ENCODE measurements at regions not wholly inside any gene's neighbourhood (a gene's known extent, or its start where the extent isn't known, plus 50 kb on each side); places are given as distances from the start of the nearest gene placed in this dataset.
"Not testable (repeated sequence)": the region's sequence is repeated elsewhere in the genome, so short reads cannot be mapped to it uniquely, and the experiment has no call there.

GRCh38 chr18:14936313-14936712 is 188.3 kb downstream of the ANKRD30B start:
- Mint-ChIP-seq H3K36me3 (no peaks in the 10 kb centered on the region), H3K4me1 (peaks cover 0 to 2% (median 0%) of the 10 kb centered on the region in 4 donors), H3K4me3 (no peak overlapping the region), H3K27ac (peak overlapping the region in 1 of 3 donors; percentile 77), H3K9me3 (peaks cover 0 to 2% (median 0%) of the 10 kb centered on the region in 7 donors), H3K27me3 (no peaks in the 10 kb centered on the region)
- Histone ChIP-seq H3K9me3 (ENCODE audit: control insufficient read depth in 2 of 2, low read length in 2 of 2) (no peaks in the 10 kb centered on the region), H3K4me1 (ENCODE audit: control insufficient read depth, insufficient read depth, low read length, poor library complexity, severe bottlenecking) (no peaks in the 10 kb centered on the region), H3K27ac (ENCODE audit: insufficient read depth, low read length, poor library complexity, severe bottlenecking) (no peak overlapping the region), H3K27me3 (ENCODE audit: control insufficient read depth, insufficient read depth, low read length) (no peaks in the 10 kb centered on the region), H3K4me3 (ENCODE audit: low read depth, low read length) (no peak overlapping the region), H3K36me3 (ENCODE audit: control insufficient read depth, insufficient read depth, low read length) (no peaks in the 10 kb centered on the region)
- ATAC-seq (ENCODE audit: low read depth in 2 of 2) (no peak), DNase-seq (no peak)

- DNase-seq (no peak), ATAC-seq (ENCODE audit: low read depth in 2 of 2) (no peak)
- Mint-ChIP-seq H3K27me3 (no peaks in the 10 kb centered on the region), H3K4me1 (peaks cover 0 to 2% (median 0%) of the 10 kb centered on the region in 4 donors), H3K27ac (no peak overlapping the region), H3K4me3 (no peak overlapping the region), H3K36me3 (no peaks in the 10 kb centered on the region), H3K9me3 (peaks cover 0 to 2% (median 0%) of the 10 kb centered on the region in 7 donors)
- H3K9me3 ChIP-seq (ENCODE audit: control insufficient read depth in 2 of 2, low read length in 2 of 2), result no peaks in the 10 kb centered on the region
- no peak overlapping the region for H3K4me3 ChIP-seq (ENCODE audit: low read depth, low read length)
- no peaks in the 10 kb centered on the region for H3K36me3 ChIP-seq (ENCODE audit: control insufficient read depth, insufficient read depth, low read length)
- H3K4me1 ChIP-seq (ENCODE audit: control insufficient read depth, insufficient read depth, low read length, poor library complexity, severe bottlenecking), result no peaks in the 10 kb centered on the region
- H3K27ac ChIP-seq (ENCODE audit: insufficient read depth, low read length, poor library complexity, severe bottlenecking), result no peak overlapping the region
- H3K27me3 ChIP-seq (ENCODE audit: control insufficient read depth, insufficient read depth, low read length), result no peaks in the 10 kb centered on the region
Measured at GRCh38 chr18:14937271-14937670, 189.3 kb downstream of the ANKRD30B start.

GRCh38 chr18:14939141-14939540 is 191.2 kb downstream of the ANKRD30B start:
- no peak overlapping the region for H3K27ac Mint-ChIP-seq
- no peaks in the 10 kb centered on the region for H3K9me3 ChIP-seq (ENCODE audit: control insufficient read depth in 2 of 2, low read length in 2 of 2)
- H3K27me3 ChIP-seq (ENCODE audit: control insufficient read depth, insufficient read depth, low read length), result no peaks in the 10 kb centered on the region
- H3K4me3 Mint-ChIP-seq, result no peak overlapping the region
- H3K36me3 ChIP-seq (ENCODE audit: control insufficient read depth, insufficient read depth, low read length), result no peaks in the 10 kb centered on the region
- no peak overlapping the region for H3K4me3 ChIP-seq (ENCODE audit: low read depth, low read length)
- no peaks in the 10 kb centered on the region for H3K27me3 Mint-ChIP-seq
- H3K4me1 ChIP-seq (ENCODE audit: control insufficient read depth, insufficient read depth, low read length, poor library complexity, severe bottlenecking), result no peaks in the 10 kb centered on the region
- ATAC-seq (ENCODE audit: low read depth in 2 of 2), result no peak
- H3K4me1 Mint-ChIP-seq, result peaks cover 0 to 2% (median 0%) of the 10 kb centered on the region in 4 donors
- H3K36me3 Mint-ChIP-seq, result no peaks in the 10 kb centered on the region
- no peak overlapping the region for H3K27ac ChIP-seq (ENCODE audit: insufficient read depth, low read length, poor library complexity, severe bottlenecking)
- H3K9me3 Mint-ChIP-seq, result peaks cover 0 to 1% (median 0%) of the 10 kb centered on the region in 7 donors
- DNase-seq, result no peak

GRCh38 chr18:14940106-14940505 is 192.1 kb downstream of the ANKRD30B start:
- H3K27ac ChIP-seq (ENCODE audit: insufficient read depth, low read length, poor library complexity, severe bottlenecking); H3K4me1 ChIP-seq (ENCODE audit: control insufficient read depth, insufficient read depth, low read length, poor library complexity, severe bottlenecking); ATAC-seq (ENCODE audit: low read depth in 2 of 2); H3K9me3 Mint-ChIP-seq; H3K27ac Mint-ChIP-seq; H3K36me3 Mint-ChIP-seq; H3K4me3 Mint-ChIP-seq; H3K4me1 Mint-ChIP-seq; H3K36me3 ChIP-seq (ENCODE audit: control insufficient read depth, insufficient read depth, low read length); H3K27me3 Mint-ChIP-seq; H3K27me3 ChIP-seq (ENCODE audit: control insufficient read depth, insufficient read depth, low read length); H3K4me3 ChIP-seq (ENCODE audit: low read depth, low read length); DNase-seq; H3K9me3 ChIP-seq (ENCODE audit: control insufficient read depth in 2 of 2, low read length in 2 of 2): not testable (repeated sequence)

GRCh38 chr18:14940735-14941134 is 192.8 kb downstream of the ANKRD30B start:
- Mint-ChIP-seq H3K36me3 (no peaks in the 10 kb centered on the region), H3K9me3 (no peaks in the 10 kb centered on the region)

GRCh38 chr18:14941256-14941655 is 193.3 kb downstream of the ANKRD30B start:
- Histone ChIP-seq H3K4me3 (ENCODE audit: low read depth, low read length) (no peak overlapping the region), H3K27ac (ENCODE audit: insufficient read depth, low read length, poor library complexity, severe bottlenecking) (no peak overlapping the region), H3K36me3 (ENCODE audit: control insufficient read depth, insufficient read depth, low read length) (no peaks in the 10 kb centered on the region), H3K27me3 (ENCODE audit: control insufficient read depth, insufficient read depth, low read length) (no peaks in the 10 kb centered on the region), H3K9me3 (ENCODE audit: control insufficient read depth in 2 of 2, low read length in 2 of 2) (no peaks in the 10 kb centered on the region), H3K4me1 (ENCODE audit: control insufficient read depth, insufficient read depth, low read length, poor library complexity, severe bottlenecking) (no peaks in the 10 kb centered on the region)
- DNase-seq, result no peak
- no peak for ATAC-seq (ENCODE audit: low read depth in 2 of 2)
- Mint-ChIP-seq H3K36me3 (no peaks in the 10 kb centered on the region), H3K27me3 (no peaks in the 10 kb centered on the region), H3K4me1 (no peaks in the 10 kb centered on the region), H3K9me3 (no peaks in the 10 kb centered on the region), H3K27ac (no peak overlapping the region), H3K4me3 (no peak overlapping the region)

More at GRCh38 chr18:14940735-14941134, 192.8 kb downstream of the ANKRD30B start:
- Histone ChIP-seq H3K4me1 (ENCODE audit: control insufficient read depth, insufficient read depth, low read length, poor library complexity, severe bottlenecking) (no peaks in the 10 kb centered on the region), H3K36me3 (ENCODE audit: control insufficient read depth, insufficient read depth, low read length) (no peaks in the 10 kb centered on the region), H3K27me3 (ENCODE audit: control insufficient read depth, insufficient read depth, low read length) (no peaks in the 10 kb centered on the region), H3K27ac (ENCODE audit: insufficient read depth, low read length, poor library complexity, severe bottlenecking) (no peak overlapping the region), H3K9me3 (ENCODE audit: control insufficient read depth in 2 of 2, low read length in 2 of 2) (no peaks in the 10 kb centered on the region), H3K4me3 (ENCODE audit: low read depth, low read length) (no peak overlapping the region)
- Mint-ChIP-seq H3K4me3 (no peak overlapping the region), H3K27me3 (no peaks in the 10 kb centered on the region), H3K27ac (no peak overlapping the region), H3K4me1 (no peaks in the 10 kb centered on the region)
- ATAC-seq (ENCODE audit: low read depth in 2 of 2) (no peak), DNase-seq (no peak)

GRCh38 chr18:14941792-14942191 is 193.8 kb downstream of the ANKRD30B start:
- ATAC-seq (ENCODE audit: low read depth in 2 of 2), result no peak
- H3K27ac ChIP-seq (ENCODE audit: insufficient read depth, low read length, poor library complexity, severe bottlenecking), result no peak overlapping the region
- no peaks in the 10 kb centered on the region for H3K36me3 ChIP-seq (ENCODE audit: control insufficient read depth, insufficient read depth, low read length)
- no peak overlapping the region for H3K4me3 ChIP-seq (ENCODE audit: low read depth, low read length)
- Mint-ChIP-seq H3K4me1 (no peaks in the 10 kb centered on the region), H3K4me3 (no peak overlapping the region), H3K36me3 (no peaks in the 10 kb centered on the region), H3K9me3 (no peaks in the 10 kb centered on the region), H3K27me3 (no peaks in the 10 kb centered on the region), H3K27ac (no peak overlapping the region)
- H3K27me3 ChIP-seq (ENCODE audit: control insufficient read depth, insufficient read depth, low read length), result no peaks in the 10 kb centered on the region
- DNase-seq, result no peak
- no peaks in the 10 kb centered on the region for H3K4me1 ChIP-seq (ENCODE audit: control insufficient read depth, insufficient read depth, low read length, poor library complexity, severe bottlenecking)
- H3K9me3 ChIP-seq (ENCODE audit: control insufficient read depth in 2 of 2, low read length in 2 of 2), result no peaks in the 10 kb centered on the region

GRCh38 chr18:14942275-14942674 is 194.3 kb downstream of the ANKRD30B start:
- H3K9me3 ChIP-seq (ENCODE audit: control insufficient read depth in 2 of 2, low read length in 2 of 2), result no peaks in the 10 kb centered on the region
- no peak overlapping the region for H3K27ac ChIP-seq (ENCODE audit: insufficient read depth, low read length, poor library complexity, severe bottlenecking)
- H3K4me1 ChIP-seq (ENCODE audit: control insufficient read depth, insufficient read depth, low read length, poor library complexity, severe bottlenecking), result no peaks in the 10 kb centered on the region
- no peak overlapping the region for H3K4me3 Mint-ChIP-seq
- no peaks in the 10 kb centered on the region for H3K27me3 Mint-ChIP-seq
- DNase-seq, result no peak
- no peak overlapping the region for H3K27ac Mint-ChIP-seq
- ATAC-seq (ENCODE audit: low read depth in 2 of 2), result no peak
- no peaks in the 10 kb centered on the region for H3K36me3 Mint-ChIP-seq
- H3K9me3 Mint-ChIP-seq, result no peaks in the 10 kb centered on the region
- no peaks in the 10 kb centered on the region for H3K27me3 ChIP-seq (ENCODE audit: control insufficient read depth, insufficient read depth, low read length)
- no peaks in the 10 kb centered on the region for H3K36me3 ChIP-seq (ENCODE audit: control insufficient read depth, insufficient read depth, low read length)
- no peaks in the 10 kb centered on the region for H3K4me1 Mint-ChIP-seq
- no peak overlapping the region for H3K4me3 ChIP-seq (ENCODE audit: low read depth, low read length)

Measured in CD4-positive, CD25-positive, alpha-beta regulatory T cell (primary cell).